ENCODE measurements at regions not wholly inside any gene's neighbourhood (a gene's known extent, or its start where the extent isn't known, plus 50 kb on each side); places are given as distances from the start of the nearest gene placed in this dataset.

DNA sequence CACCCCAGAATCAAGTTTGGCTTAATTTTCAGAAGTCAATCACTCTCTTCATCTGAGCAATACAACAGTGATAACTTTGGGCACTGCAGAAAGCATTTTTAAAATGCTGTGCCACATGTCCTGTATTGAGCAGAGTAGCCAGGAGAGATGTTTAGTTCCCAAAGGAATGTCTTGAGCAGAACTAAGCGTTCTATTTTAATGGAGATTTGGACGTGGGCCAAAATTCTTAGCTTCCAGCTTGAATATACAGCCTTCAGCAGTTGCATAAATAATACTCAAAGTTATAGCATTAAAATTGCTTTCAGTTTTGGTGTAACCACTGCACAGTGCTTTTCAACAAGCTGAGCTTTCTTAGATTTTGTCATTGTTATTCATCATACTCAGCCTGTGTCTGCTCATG, 679.2 kb downstream of the NLGN4X start:
- TF ChIP-seq, protein P1, sequence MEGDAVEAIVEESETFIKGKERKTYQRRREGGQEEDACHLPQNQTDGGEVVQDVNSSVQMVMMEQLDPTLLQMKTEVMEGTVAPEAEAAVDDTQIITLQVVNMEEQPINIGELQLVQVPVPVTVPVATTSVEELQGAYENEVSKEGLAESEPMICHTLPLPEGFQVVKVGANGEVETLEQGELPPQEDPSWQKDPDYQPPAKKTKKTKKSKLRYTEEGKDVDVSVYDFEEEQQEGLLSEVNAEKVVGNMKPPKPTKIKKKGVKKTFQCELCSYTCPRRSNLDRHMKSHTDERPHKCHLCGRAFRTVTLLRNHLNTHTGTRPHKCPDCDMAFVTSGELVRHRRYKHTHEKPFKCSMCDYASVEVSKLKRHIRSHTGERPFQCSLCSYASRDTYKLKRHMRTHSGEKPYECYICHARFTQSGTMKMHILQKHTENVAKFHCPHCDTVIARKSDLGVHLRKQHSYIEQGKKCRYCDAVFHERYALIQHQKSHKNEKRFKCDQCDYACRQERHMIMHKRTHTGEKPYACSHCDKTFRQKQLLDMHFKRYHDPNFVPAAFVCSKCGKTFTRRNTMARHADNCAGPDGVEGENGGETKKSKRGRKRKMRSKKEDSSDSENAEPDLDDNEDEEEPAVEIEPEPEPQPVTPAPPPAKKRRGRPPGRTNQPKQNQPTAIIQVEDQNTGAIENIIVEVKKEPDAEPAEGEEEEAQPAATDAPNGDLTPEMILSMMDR (IDR thresholded peaks at IDR 0.05) = no peak
- no peak for TF ChIP-seq POLR2A (IDR thresholded peaks at IDR 0.05)
